GM23248 (cell line): ENCODE measurements at regions not wholly inside any gene's neighbourhood (a gene's known extent, or its start where the extent isn't known, plus 50 kb on each side); places are given as distances from the start of the nearest gene placed in this dataset.

Experiments used
- DNase-seq: peaks from one replicate; pipeline ENCODE4 v3.0.0-alpha.2; 2015
- H2AFZ ChIP-seq: fragments of 200-600 bp; sonication (generic); 2 replicates; pipeline ENCODE4 v1.6.1; 2016; ENCODE audit warnings: antibody characterized with exemption
- H3F3A ChIP-seq: fragments of 200-600 bp; sonication (generic); 2 replicates; pipeline ENCODE4 v1.6.1; 2016; ENCODE audit warnings: mild to moderate bottlenecking, antibody characterized with exemption, mixed run types; ENCODE audit not compliant: insufficient read depth
- H3K27ac ChIP-seq: fragments of 200-600 bp; sonication (generic); 2 replicates; pipeline ENCODE4 v1.5.1; 2016; ENCODE audit warnings: mild to moderate bottlenecking
- H3K27me3 ChIP-seq: fragments of 200-600 bp; sonication (generic); replicated peaks from 2 replicates; pipeline ENCODE4 v1.6.1; 2016; ENCODE audit warnings: mild to moderate bottlenecking; ENCODE audit not compliant: insufficient read depth
- H3K36me3 ChIP-seq: fragments of 200-600 bp; sonication (generic); 2 replicates; pipeline ENCODE4 v1.6.1; 2016; ENCODE audit warnings: low read depth, mild to moderate bottlenecking
- H3K4me1 ChIP-seq: fragments of 200-600 bp; sonication (generic); 2 replicates; pipeline ENCODE4 v1.6.1; 2016; ENCODE audit warnings: mild to moderate bottlenecking; ENCODE audit not compliant: insufficient read depth
- H3K4me2 ChIP-seq: fragments of 200-600 bp; sonication (generic); one replicate; pipeline ENCODE4 v1.6.1; 2016; ENCODE audit warnings: mild to moderate bottlenecking; ENCODE audit not compliant: unreplicated experiment
- H3K4me3 ChIP-seq: fragments of 200-600 bp; sonication (generic); 2 replicates; pipeline ENCODE4 v1.5.1; 2016; ENCODE audit warnings: mild to moderate bottlenecking
- H3K79me2 ChIP-seq: fragments of 200-600 bp; sonication (generic); 2 replicates; pipeline ENCODE4 v1.6.1; 2016; ENCODE audit warnings: mild to moderate bottlenecking; ENCODE audit not compliant: insufficient read depth
- H3K9ac ChIP-seq: fragments of 200-600 bp; sonication (generic); 2 replicates; pipeline ENCODE4 v1.6.1; 2016; ENCODE audit warnings: mild to moderate bottlenecking
- H3K9me2 ChIP-seq: fragments of 200-600 bp; sonication (generic); 2 replicates; pipeline ENCODE4 v1.6.1; 2016; ENCODE audit warnings: mixed run types, mild to moderate bottlenecking, moderate library complexity; ENCODE audit not compliant: insufficient read depth
- H3K9me3 ChIP-seq: fragments of 200-600 bp; sonication (generic); one replicate; pipeline ENCODE4 v1.6.1; 2017; ENCODE audit warnings: low read depth
- H4K20me1 ChIP-seq: fragments of 200-600 bp; sonication (generic); 2 replicates; pipeline ENCODE4 v1.6.0; 2016; ENCODE audit not compliant: insufficient read depth
- EZH2 ChIP-seq: fragments of 200-600 bp; sonication (generic); IDR thresholded peaks from 2 replicates; pipeline ENCODE4 v1.6.1; 2018; ENCODE audit warnings: antibody characterized with exemption, mild to moderate bottlenecking; ENCODE audit not compliant: insufficient read depth, poor library complexity, severe bottlenecking
- EZH2phosphoT487 ChIP-seq: fragments of 200-600 bp; sonication (generic); IDR thresholded peaks from 2 replicates; pipeline ENCODE4 v1.6.1; 2018; ENCODE audit warnings: antibody characterized with exemption, moderate library complexity, mild to moderate bottlenecking, low read depth; ENCODE audit not compliant: insufficient read depth
- WGBS, 2 experiments: methylation state at CpG; one replicate each; pipeline ENCODE4 v1.1.6; 2015 to 2017; ENCODE audit warnings: low lambda C conversion rate in 2 of 2, low coverage in 1 of 2; ENCODE audit errors: missing lambda C conversion rate in 2 of 2; 5-methylcytosine and 5-hydroxymethylcytosine counted together
- in situ Hi-C: fragments of 300-500 bp; cut with MboI; formaldehyde crosslinking; loops from 2 replicates; pipeline ENCODE4 v1.15.0; 2020

- H2AFZ ChIP-seq: no peak overlapping the region
- peaks cover 24% of the 10 kb centered on the region for H3F3A ChIP-seq
- peak; percentile 5 for DNase-seq
- in situ Hi-C loops: no loop called here
- no peak overlapping the region for H3K9ac ChIP-seq
- no peak for TF ChIP-seq EZH2phosphoT487
- TF ChIP-seq EZH2: no peak
- H4K20me1 ChIP-seq: no peaks in the 10 kb centered on the region
- H3K9me3 ChIP-seq: no peaks in the 10 kb centered on the region
- no peaks in the 10 kb centered on the region for H3K27me3 ChIP-seq
- H3K4me3 ChIP-seq: no peak overlapping the region
- no peak overlapping the region for H3K27ac ChIP-seq
- 41 to 43% methylated on average over 2 of the region's 2 CpGs for WGBS, 2 experiments
- no peaks in the 10 kb centered on the region for H3K36me3 ChIP-seq
- peaks cover 27% of the 10 kb centered on the region for H3K4me1 ChIP-seq
- H3K4me2 ChIP-seq: no peak overlapping the region
- H3K79me2 ChIP-seq: no peaks in the 10 kb centered on the region
- no peaks in the 10 kb centered on the region for H3K9me2 ChIP-seq
Observed at GRCh38 chr9:86545090-86545489, 190.9 kb upstream of the TUT7 start.

- Histone ChIP-seq H3K9me2 (no peaks in the 10 kb centered on the region), H3K4me3 (no peak overlapping the region), H3K79me2 (no peaks in the 10 kb centered on the region), H3K27ac (no peak overlapping the region), H3K9ac (no peak overlapping the region), H4K20me1 (no peaks in the 10 kb centered on the region), H3F3A (no peaks in the 10 kb centered on the region), H3K9me3 (no peaks in the 10 kb centered on the region), H3K27me3 (no peaks in the 10 kb centered on the region), H3K4me2 (no peak overlapping the region), H2AFZ (no peak overlapping the region), H3K4me1 (peaks cover 3% of the 10 kb centered on the region), H3K36me3 (no peaks in the 10 kb centered on the region)
- in situ Hi-C loops: no loop called here
- 28 to 29% methylated on average over 2 of the region's 2 CpGs for WGBS, 2 experiments
- no peak for DNase-seq
- TF ChIP-seq EZH2 (no peak), EZH2phosphoT487 (no peak)
Observed at GRCh38 chr9:86541014-86541570, 186.9 kb upstream of the TUT7 start.

GRCh38 chr9:86535406-86535915 lies 181.3 kb upstream of the TUT7 start:
- Histone ChIP-seq H3K9me2 (no peaks in the 10 kb centered on the region), H2AFZ (peak overlapping the region; percentile 10; the same call in 1 of the 2 replicates), H3K4me3 (no peak overlapping the region), H4K20me1 (no peaks in the 10 kb centered on the region), H3K36me3 (no peaks in the 10 kb centered on the region), H3K9me3 (no peaks in the 10 kb centered on the region), H3K9ac (no peak overlapping the region), H3K27ac (peak overlapping the region; percentile 56), H3K27me3 (no peaks in the 10 kb centered on the region), H3K4me2 (no peak overlapping the region), H3F3A (0 out of 2 replicates have a peak, but pooled peaks cover 10% of the 10 kb centered on the region), H3K79me2 (no peaks in the 10 kb centered on the region), H3K4me1 (peaks cover 33% of the 10 kb centered on the region)
- no peak for DNase-seq
- in situ Hi-C loops: no loop called here
- 78 to 92% methylated on average over 3 to 5 of the region's 5 CpGs for WGBS, 2 experiments
- TF ChIP-seq EZH2 (no peak), EZH2phosphoT487 (no peak)

GRCh38 chr9:86534572-86535258 lies 180.5 kb upstream of the TUT7 start:
- TF ChIP-seq EZH2 (no peak), EZH2phosphoT487 (no peak)
- Histone ChIP-seq H3K27me3 (no peaks in the 10 kb centered on the region), H2AFZ (peak overlapping the region; percentile 10; the same call in 1 of the 2 replicates), H3K9me2 (no peaks in the 10 kb centered on the region), H3K79me2 (no peaks in the 10 kb centered on the region), H3K4me2 (peak overlapping the region; percentile 52), H3K36me3 (no peaks in the 10 kb centered on the region), H3F3A (0 out of 2 replicates have a peak, but pooled peaks cover 10% of the 10 kb centered on the region), H3K9ac (peak overlapping the region; percentile 11; the same call in 1 of the 2 replicates), H3K4me3 (no peak overlapping the region), H3K9me3 (no peaks in the 10 kb centered on the region), H3K4me1 (peaks cover 33% of the 10 kb centered on the region), H4K20me1 (no peaks in the 10 kb centered on the region), H3K27ac (peak overlapping the region; percentile 56)
- in situ Hi-C loops: no loop called here
- WGBS, 2 experiments: 3 to 4% methylated on average over 4 of the region's 4 CpGs
- DNase-seq: peak; percentile 91
